ENCODE measurements at regions not wholly inside any gene's neighbourhood (a gene's known extent, or its start where the extent isn't known, plus 50 kb on each side); places are given as distances from the start of the nearest gene placed in this dataset.

- H3K9ac ChIP-seq (replicated peaks; ENCODE audit: extremely low read depth, insufficient read depth, low read length): no peak overlapping the region
- DNase-seq (ENCODE audit: low read depth, low spot score) (no peak), FAIRE-seq (no peak)
- CTCF ChIA-PET: no interaction called here
- H3K4me3 ChIP-seq (replicated peaks in 1 of 3; ENCODE audit: insufficient read depth in 1 of 3, low read depth in 1 of 3, low read length in 3 of 3): no peak overlapping the region
- no peak overlapping the region for H2AFZ ChIP-seq (ENCODE audit: low read depth, low read length)
- H3K79me2 ChIP-seq (ENCODE audit: control insufficient read depth, insufficient read depth, low read length): no peaks in the 10 kb centered on the region
- dilution Hi-C loops (cut with MboI; ENCODE audit: extremely low pct_ligation_motif_present, low sequenced_read_pairs): no loop called here
- no peaks in the 10 kb centered on the region for H3K4me1 ChIP-seq (ENCODE audit: control insufficient read depth, extremely low read depth, insufficient read depth, low read length)
- POLR2A ChIA-PET: no interaction called here
- TF ChIP-seq POLR2AphosphoS5 (IDR thresholded peaks at IDR 0.05; ENCODE audit: insufficient read depth, low read depth, low read length): no peak
- no peak for TF ChIP-seq MYC (IDR thresholded peaks at IDR 0.05; ENCODE audit: low read depth, low read length)
- TF ChIP-seq CTCF (IDR thresholded peaks at IDR 0.05; ENCODE audit: extremely low read depth in 1 of 2, insufficient read depth in 1 of 2, low read depth in 1 of 2, low read length in 2 of 2): no peak
- no peak for TF ChIP-seq EZH2 (IDR thresholded peaks at IDR 0.05; ENCODE audit: borderline replicate concordance, low read depth, low read length, severe bottlenecking)
- TF ChIP-seq, protein P1, sequence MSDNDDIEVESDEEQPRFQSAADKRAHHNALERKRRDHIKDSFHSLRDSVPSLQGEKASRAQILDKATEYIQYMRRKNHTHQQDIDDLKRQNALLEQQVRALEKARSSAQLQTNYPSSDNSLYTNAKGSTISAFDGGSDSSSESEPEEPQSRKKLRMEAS (IDR thresholded peaks at IDR 0.05; ENCODE audit: insufficient read depth, insufficient read length): no peak
- TF ChIP-seq POLR2A (IDR thresholded peaks at IDR 0.05; ENCODE audit: low read depth, low read length): no peak
- intact Hi-C loops (cut with micrococcal nuclease): no loop called here
- H3K4me2 ChIP-seq (ENCODE audit: insufficient read depth, low read length): no peak overlapping the region
- no peak overlapping the region for H3K27ac ChIP-seq (ENCODE audit: insufficient read depth, low read depth, low read length)
- no peaks in the 10 kb centered on the region for H3K27me3 ChIP-seq (ENCODE audit: control insufficient read depth in 2 of 2, insufficient read depth in 2 of 2, low read length in 2 of 2)
- H4K20me1 ChIP-seq (replicated peaks; ENCODE audit: control insufficient read depth, extremely low read depth, insufficient read depth, low read length): no peaks in the 10 kb centered on the region
- BruUV-seq (replicated peaks): no TSS peak
- no peaks in the 10 kb centered on the region for H3K9me1 ChIP-seq (replicated peaks; ENCODE audit: control insufficient read depth, extremely low read depth, insufficient read depth, low read length)
- H3K9me3 ChIP-seq (replicated peaks; ENCODE audit: control insufficient read depth, insufficient read depth, low read length): peaks cover 7% of the 10 kb centered on the region
- H3K36me3 ChIP-seq (ENCODE audit: control insufficient read depth in 2 of 2, extremely low read depth in 1 of 2, insufficient read depth in 2 of 2, low read length in 2 of 2): no peaks in the 10 kb centered on the region
Observed at GRCh38 chr5:2222246-2222992, 339.7 kb upstream of the IRX4 start.

All from endothelial cell of umbilical vein (primary cell).